GM12878 (cell line): ENCODE measurements at regions not wholly inside any gene's neighbourhood (a gene's known extent, or its start where the extent isn't known, plus 50 kb on each side); places are given as distances from the start of the nearest gene placed in this dataset.

Source experiments
- CBFB ChIP-seq: IDR thresholded peaks from 2 replicates; pipeline ENCODE4 v1.6.1; 2016; ENCODE audit warnings: antibody characterized with exemption, low read depth
- EP300 ChIP-seq, 2 experiments: fragments of 150-350 bp in 1 of 2; IDR thresholded peaks; 2 replicates each; pipeline ENCODE4 v1.6.1; 2011 to 2012; ENCODE audit warnings: low read depth in 2 of 2, low read length in 2 of 2, borderline replicate concordance in 1 of 2, improper control_type of control experiment in 1 of 2, inconsistent platforms in 1 of 2; ENCODE audit not compliant: control insufficient read depth in 1 of 2
- EZH2 ChIP-seq: IDR thresholded peaks from 2 replicates; pipeline ENCODE4 v1.6.1; 2012; ENCODE audit warnings: low read depth, mild to moderate bottlenecking, control low read depth, inconsistent platforms, low read length, borderline replicate concordance; ENCODE audit not compliant: control insufficient read depth
- SIN3A ChIP-seq: IDR thresholded peaks from 2 replicates; pipeline ENCODE4 v1.6.1; 2012; ENCODE audit warnings: low read depth, low read length, improper control_type of control experiment
- TCF3 ChIP-seq: IDR thresholded peaks from 2 replicates; pipeline ENCODE4 v1.6.1; 2012; ENCODE audit warnings: low read depth, mild to moderate bottlenecking, low read length, borderline replicate concordance; ENCODE audit not compliant: insufficient read depth
- TF ChIP-seq, protein P1 (sequence below): IDR thresholded peaks from 2 replicates; pipeline ENCODE4 v1.6.1; 2012; ENCODE audit warnings: mild to moderate bottlenecking, low read depth, low read length
- TF ChIP-seq, protein P2 (sequence below): fragments of 450-650 bp; formaldehyde crosslinking; IDR thresholded peaks from 2 replicates; pipeline ENCODE4 v1.5.0; 2022; ENCODE audit warnings: mild to moderate bottlenecking, missing genetic modification characterization
- TF ChIP-seq, protein P3 (sequence below): IDR thresholded peaks from 2 replicates; pipeline ENCODE4 v1.6.1; 2011; ENCODE audit warnings: low read depth, low read length, improper control_type of control experiment, borderline replicate concordance
- TF ChIP-seq, protein P4 (sequence below), 3 experiments: IDR thresholded peaks in 2 of 3; conservative IDR thresholded peaks in 1 of 3; 2 replicates each; pipeline ENCODE4 v1.5.1; 2011; ENCODE audit warnings: low read depth in 3 of 3, low read length in 3 of 3, mild to moderate bottlenecking in 3 of 3, control low read depth in 2 of 3, moderate library complexity in 2 of 3, inconsistent platforms in 1 of 3, mixed read lengths in 1 of 3; ENCODE audit not compliant: control insufficient read depth in 2 of 3, insufficient read depth in 1 of 3; ENCODE audit errors: extremely low read depth in 1 of 3
- TF ChIP-seq, protein P5 (sequence below): IDR thresholded peaks from 2 replicates; pipeline ENCODE4 v1.6.1; 2011; ENCODE audit warnings: mild to moderate bottlenecking, low read depth, low read length, moderate library complexity; ENCODE audit not compliant: insufficient replicate concordance
- TF ChIP-seq, protein P6 (sequence below): IDR thresholded peaks from 2 replicates; pipeline ENCODE4 v1.6.1; 2011; ENCODE audit warnings: low read depth, mild to moderate bottlenecking, low read length, moderate library complexity, borderline replicate concordance; ENCODE audit errors: extremely low read depth
- TF ChIP-seq, protein P7 (sequence below): IDR thresholded peaks from 2 replicates; pipeline ENCODE4 v1.6.1; 2012; ENCODE audit warnings: low read depth, low read length, improper control_type of control experiment

DNA sequence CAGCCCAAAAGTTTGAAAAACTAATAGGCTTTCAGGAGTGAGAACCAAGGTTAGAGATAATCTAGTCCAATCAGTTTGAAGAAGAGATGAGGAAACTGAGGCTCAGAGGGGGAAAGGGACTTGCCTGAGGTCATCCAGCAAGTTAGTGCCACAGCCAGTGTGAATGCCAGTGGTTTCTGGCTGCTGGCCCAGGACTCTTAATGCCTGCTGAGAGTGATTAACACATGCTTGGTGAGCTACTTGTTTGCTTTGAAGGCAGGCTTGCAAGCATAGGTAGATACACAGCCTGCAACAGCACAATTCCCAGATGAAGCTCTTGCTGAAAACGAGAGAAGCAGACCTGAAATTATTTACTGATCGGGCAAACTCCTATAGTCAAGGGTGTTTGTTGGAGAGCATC, 591.6 kb upstream of the SGCD start:
- TF ChIP-seq, protein P1, sequence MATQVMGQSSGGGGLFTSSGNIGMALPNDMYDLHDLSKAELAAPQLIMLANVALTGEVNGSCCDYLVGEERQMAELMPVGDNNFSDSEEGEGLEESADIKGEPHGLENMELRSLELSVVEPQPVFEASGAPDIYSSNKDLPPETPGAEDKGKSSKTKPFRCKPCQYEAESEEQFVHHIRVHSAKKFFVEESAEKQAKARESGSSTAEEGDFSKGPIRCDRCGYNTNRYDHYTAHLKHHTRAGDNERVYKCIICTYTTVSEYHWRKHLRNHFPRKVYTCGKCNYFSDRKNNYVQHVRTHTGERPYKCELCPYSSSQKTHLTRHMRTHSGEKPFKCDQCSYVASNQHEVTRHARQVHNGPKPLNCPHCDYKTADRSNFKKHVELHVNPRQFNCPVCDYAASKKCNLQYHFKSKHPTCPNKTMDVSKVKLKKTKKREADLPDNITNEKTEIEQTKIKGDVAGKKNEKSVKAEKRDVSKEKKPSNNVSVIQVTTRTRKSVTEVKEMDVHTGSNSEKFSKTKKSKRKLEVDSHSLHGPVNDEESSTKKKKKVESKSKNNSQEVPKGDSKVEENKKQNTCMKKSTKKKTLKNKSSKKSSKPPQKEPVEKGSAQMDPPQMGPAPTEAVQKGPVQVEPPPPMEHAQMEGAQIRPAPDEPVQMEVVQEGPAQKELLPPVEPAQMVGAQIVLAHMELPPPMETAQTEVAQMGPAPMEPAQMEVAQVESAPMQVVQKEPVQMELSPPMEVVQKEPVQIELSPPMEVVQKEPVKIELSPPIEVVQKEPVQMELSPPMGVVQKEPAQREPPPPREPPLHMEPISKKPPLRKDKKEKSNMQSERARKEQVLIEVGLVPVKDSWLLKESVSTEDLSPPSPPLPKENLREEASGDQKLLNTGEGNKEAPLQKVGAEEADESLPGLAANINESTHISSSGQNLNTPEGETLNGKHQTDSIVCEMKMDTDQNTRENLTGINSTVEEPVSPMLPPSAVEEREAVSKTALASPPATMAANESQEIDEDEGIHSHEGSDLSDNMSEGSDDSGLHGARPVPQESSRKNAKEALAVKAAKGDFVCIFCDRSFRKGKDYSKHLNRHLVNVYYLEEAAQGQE, result no peak
- TF ChIP-seq, protein P2, sequence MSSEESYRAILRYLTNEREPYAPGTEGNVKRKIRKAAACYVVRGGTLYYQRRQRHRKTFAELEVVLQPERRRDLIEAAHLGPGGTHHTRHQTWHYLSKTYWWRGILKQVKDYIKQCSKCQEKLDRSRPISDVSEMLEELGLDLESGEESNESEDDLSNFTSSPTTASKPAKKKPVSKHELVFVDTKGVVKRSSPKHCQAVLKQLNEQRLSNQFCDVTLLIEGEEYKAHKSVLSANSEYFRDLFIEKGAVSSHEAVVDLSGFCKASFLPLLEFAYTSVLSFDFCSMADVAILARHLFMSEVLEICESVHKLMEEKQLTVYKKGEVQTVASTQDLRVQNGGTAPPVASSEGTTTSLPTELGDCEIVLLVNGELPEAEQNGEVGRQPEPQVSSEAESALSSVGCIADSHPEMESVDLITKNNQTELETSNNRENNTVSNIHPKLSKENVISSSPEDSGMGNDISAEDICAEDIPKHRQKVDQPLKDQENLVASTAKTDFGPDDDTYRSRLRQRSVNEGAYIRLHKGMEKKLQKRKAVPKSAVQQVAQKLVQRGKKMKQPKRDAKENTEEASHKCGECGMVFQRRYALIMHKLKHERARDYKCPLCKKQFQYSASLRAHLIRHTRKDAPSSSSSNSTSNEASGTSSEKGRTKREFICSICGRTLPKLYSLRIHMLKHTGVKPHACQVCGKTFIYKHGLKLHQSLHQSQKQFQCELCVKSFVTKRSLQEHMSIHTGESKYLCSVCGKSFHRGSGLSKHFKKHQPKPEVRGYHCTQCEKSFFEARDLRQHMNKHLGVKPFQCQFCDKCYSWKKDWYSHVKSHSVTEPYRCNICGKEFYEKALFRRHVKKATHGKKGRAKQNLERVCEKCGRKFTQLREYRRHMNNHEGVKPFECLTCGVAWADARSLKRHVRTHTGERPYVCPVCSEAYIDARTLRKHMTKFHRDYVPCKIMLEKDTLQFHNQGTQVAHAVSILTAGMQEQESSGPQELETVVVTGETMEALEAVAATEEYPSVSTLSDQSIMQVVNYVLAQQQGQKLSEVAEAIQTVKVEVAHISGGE, result no peak
- TF ChIP-seq, protein P3, sequence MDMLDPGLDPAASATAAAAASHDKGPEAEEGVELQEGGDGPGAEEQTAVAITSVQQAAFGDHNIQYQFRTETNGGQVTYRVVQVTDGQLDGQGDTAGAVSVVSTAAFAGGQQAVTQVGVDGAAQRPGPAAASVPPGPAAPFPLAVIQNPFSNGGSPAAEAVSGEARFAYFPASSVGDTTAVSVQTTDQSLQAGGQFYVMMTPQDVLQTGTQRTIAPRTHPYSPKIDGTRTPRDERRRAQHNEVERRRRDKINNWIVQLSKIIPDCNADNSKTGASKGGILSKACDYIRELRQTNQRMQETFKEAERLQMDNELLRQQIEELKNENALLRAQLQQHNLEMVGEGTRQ, result no peak
- TF ChIP-seq, protein P4, sequence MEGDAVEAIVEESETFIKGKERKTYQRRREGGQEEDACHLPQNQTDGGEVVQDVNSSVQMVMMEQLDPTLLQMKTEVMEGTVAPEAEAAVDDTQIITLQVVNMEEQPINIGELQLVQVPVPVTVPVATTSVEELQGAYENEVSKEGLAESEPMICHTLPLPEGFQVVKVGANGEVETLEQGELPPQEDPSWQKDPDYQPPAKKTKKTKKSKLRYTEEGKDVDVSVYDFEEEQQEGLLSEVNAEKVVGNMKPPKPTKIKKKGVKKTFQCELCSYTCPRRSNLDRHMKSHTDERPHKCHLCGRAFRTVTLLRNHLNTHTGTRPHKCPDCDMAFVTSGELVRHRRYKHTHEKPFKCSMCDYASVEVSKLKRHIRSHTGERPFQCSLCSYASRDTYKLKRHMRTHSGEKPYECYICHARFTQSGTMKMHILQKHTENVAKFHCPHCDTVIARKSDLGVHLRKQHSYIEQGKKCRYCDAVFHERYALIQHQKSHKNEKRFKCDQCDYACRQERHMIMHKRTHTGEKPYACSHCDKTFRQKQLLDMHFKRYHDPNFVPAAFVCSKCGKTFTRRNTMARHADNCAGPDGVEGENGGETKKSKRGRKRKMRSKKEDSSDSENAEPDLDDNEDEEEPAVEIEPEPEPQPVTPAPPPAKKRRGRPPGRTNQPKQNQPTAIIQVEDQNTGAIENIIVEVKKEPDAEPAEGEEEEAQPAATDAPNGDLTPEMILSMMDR (IDR thresholded peaks at IDR 0.05 in 2 of 3, conservative IDR thresholded peaks at IDR 0.05 in 1 of 3; ENCODE audit: control insufficient read depth in 2 of 3, extremely low read depth in 1 of 3, insufficient read depth in 1 of 3, low read depth in 3 of 3, low read length in 3 of 3), result no peak
- TF ChIP-seq SIN3A, result no peak
- TF ChIP-seq, protein P5, sequence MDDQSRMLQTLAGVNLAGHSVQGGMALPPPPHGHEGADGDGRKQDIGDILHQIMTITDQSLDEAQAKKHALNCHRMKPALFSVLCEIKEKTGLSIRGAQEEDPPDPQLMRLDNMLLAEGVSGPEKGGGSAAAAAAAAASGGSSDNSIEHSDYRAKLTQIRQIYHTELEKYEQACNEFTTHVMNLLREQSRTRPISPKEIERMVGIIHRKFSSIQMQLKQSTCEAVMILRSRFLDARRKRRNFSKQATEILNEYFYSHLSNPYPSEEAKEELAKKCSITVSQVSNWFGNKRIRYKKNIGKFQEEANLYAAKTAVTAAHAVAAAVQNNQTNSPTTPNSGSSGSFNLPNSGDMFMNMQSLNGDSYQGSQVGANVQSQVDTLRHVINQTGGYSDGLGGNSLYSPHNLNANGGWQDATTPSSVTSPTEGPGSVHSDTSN, result no peak
- TF ChIP-seq EP300 (IDR thresholded peaks at IDR 0.05; ENCODE audit: borderline replicate concordance in 1 of 2, control insufficient read depth in 1 of 2, low read depth in 2 of 2, low read length in 2 of 2), result no peak
- TF ChIP-seq, protein P6, sequence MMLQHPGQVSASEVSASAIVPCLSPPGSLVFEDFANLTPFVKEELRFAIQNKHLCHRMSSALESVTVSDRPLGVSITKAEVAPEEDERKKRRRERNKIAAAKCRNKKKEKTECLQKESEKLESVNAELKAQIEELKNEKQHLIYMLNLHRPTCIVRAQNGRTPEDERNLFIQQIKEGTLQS, result no peak
- no peak for TF ChIP-seq TCF3
- TF ChIP-seq EZH2, result no peak
- TF ChIP-seq, protein P7, sequence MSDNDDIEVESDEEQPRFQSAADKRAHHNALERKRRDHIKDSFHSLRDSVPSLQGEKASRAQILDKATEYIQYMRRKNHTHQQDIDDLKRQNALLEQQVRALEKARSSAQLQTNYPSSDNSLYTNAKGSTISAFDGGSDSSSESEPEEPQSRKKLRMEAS, result no peak
- no peak for TF ChIP-seq CBFB
